GM11168 (cell line): ENCODE measurements at regions not wholly inside any gene's neighbourhood (a gene's known extent, or its start where the extent isn't known, plus 50 kb on each side); places are given as distances from the start of the nearest gene placed in this dataset.
"Not testable (repeated sequence)": the region's sequence is repeated elsewhere in the genome, so short reads cannot be mapped to it uniquely, and the experiment has no call there.

Source experiments
- in situ Hi-C: fragments of 300-500 bp; cut with MboI; formaldehyde crosslinking; loops from one replicate; pipeline ENCODE4 v1.12.0; 2022; ENCODE audit warnings: low sequenced_read_pairs; ENCODE audit not compliant: unreplicated experiment

DNA sequence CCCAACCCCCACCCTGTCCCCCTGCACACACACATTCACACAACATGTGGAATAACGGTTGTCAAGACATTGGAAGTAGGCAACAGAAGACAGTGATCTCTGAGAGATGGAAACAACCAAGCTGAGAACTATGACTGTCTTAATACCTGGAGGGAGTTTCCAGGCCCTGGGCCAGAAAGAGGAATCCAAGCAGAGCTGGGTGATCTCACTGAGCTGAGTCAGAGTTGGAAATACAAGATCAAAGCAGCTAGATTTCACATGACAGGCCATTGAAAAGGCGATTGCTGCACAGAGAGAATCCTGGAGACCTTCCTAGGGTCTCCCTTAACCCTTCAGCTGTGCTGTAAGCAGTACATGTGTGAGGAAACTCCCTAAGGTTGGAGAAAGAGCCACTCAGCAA is 165.8 kb upstream of the PRSS1 start:
- in situ Hi-C loops: no loop called here

- in situ Hi-C loops: no loop called here
These were observed 166.9 kb upstream of the PRSS1 start for GRCh38 chr7:142582351-142582750.

DNA sequence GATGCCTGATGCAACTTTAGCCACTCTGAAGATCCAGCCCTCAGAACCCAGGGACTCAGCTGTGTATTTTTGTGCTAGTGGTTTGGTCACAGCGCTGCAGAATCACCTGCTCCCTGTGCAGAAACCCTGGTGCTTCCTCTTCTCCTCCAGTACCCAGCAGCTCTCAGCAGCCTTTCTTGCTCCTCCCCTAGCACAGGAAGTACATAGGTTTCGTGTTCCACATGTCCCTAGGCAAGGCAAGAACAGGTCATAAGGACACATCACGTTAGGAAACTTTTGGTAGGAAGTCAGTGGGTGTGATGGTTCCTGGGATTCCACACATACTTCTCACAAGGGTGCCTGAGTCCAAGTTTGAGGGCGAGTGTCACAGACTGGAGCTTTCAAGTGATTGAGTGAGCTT is 167.9 kb upstream of the PRSS1 start:
- in situ Hi-C loops: no loop called here

GRCh38 chr7:142579946-142580345 is 169.3 kb upstream of the PRSS1 start:
- in situ Hi-C loops: no loop called here

DNA sequence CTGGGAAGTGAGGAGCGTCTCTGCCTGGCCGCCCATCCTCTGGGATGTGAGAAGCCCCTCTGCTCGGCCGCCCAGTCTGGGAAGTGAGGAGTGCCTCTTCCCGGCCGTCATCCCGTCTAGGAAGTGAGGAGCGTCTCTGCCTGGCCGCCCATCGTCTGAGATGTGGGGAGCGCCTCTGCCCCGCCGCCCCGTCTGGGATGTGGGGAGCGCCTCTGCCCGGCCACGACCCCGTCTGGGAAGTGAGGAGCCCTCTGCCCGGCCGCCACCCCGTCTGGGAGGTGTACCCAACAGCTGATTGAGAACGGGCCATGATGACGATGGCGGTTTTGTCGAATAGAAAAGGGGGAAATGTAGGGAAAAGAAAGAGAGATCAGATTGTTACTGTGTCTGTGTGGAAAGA is 173.9 kb upstream of the PRSS1 start:
- in situ Hi-C loops: not testable (repeated sequence)

DNA sequence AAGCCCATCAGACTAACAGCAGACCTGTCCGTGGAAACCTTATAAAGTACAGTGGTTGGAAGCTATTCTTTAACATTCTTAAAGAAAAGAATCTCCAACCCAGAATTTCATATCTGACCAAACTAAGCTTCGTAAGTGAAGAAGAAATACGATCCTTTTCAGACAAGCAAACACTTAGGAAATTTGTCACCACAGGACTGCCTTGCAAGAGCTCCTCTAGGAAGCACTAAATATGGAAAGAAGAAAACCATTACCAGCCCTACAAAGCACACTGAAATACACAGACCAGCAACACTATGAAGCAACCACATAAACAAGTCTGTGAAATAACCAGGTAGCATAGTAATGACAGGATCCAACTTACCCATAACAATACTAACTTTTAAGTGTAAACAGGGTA is 177.7 kb upstream of the PRSS1 start:
- in situ Hi-C loops: no loop called here

DNA sequence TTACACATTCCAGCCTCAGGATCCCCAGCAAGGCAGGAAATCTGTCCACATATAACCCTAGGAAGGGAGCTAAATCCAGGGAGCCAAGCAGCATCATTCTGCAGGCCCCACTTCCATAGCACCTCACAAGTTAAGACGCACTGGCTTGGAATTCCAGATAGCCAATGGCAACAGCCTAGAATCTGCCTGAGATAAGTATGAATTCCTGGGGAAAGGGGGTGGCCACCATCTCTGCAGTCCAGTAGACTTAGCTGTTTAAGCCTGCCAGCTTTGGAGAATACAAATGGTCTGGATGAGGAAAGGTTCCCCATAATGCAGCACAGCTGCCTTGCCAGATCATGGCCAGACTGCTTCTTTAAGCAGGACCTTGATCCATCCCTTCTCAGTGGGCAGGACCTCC is 179.4 kb upstream of the PRSS1 start:
- in situ Hi-C loops: no loop called here

DNA sequence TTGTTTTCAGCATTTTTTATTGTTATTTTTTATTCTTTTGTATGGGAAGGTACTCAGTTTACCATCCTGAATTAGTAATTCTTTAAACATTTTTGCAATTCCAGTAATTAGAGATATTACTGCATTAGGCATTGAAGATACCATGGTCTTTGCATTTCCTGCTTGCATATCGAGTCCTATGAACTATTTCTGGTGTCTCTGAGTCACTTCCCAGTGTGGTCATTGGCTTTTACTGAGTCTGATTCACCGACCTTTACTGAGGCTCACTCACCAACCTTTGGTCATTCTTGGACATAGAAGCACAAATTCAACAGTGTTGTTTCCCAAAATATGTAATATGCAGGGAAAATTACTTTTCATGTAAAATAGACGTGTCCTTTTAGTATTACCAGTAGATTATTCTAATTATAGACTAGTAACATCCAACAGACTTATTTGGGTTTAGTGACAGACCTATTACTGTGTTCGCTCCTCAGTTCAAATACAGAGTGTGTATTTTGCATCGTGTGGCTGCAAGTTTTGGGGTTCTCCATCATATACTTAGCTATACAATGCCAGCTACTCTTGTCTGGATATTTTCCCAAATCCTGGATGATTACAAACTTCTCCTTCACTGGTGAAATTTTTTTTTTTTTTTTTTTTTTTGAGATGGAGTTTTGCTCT is 180.7 kb upstream of the PRSS1 start:
- in situ Hi-C loops: no loop called here

DNA sequence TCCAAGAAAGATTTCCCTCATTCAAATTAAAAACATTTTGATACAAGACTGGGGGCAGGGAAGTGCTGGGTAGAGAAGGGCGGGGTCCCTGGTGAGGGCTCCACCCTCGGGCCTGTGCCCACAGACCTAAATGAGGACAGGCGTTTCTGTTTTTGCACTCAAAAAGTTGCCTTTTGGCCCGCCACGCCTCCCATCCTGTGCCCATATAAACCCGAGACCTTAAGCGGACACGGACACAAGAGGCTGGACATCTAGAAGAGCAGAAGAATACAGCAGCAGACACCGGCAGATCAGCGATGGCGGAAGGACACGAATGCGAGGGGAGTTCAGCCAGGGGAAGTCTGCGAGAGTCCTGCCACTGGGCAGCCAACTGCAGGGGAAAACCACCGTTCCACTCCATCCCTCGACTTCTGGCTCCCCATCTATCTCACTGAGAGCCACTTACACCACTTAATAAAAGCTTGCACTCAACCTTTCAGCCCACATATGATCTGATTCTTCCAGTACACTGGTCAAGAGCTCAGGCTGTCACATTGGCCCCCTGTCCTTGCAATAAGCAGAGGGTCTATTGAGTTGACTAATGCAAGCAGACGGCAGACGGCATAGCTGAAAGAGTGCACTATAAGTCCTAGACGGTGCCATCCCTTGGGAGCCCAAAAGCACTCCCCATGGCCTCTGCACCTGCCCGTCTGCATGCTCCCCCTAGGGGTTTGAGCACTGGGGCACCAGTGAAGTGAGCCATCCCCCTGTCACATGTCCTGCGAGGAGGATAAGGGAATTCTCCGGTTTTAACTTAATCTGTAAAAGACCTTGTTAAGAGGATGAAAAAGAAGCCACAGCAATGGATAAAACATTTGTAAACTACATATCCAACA is 181.8 kb upstream of the PRSS1 start:
- in situ Hi-C loops: no loop called here

DNA sequence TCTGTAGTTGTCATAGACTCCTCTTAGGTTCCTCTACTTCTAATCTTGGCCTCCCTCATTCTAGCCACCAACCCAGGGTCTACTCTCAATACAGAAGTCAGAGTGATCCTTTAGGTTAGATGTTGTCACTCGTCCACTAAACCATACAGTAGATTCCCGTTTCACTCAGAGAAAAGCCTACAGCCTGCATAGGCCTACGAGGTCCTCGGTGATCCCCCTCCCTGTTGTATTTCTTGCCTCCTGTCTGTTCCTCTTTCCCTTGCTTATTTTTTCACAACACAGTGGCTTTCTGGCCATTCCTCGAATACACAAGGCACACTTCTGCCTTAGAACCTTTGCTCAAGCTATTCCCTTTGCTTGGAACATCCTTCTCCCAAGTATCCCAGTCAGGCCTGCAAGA is 183.0 kb upstream of the PRSS1 start:
- in situ Hi-C loops: no loop called here

GRCh38 chr7:142564125-142564524 is 185.1 kb upstream of the PRSS1 start:
- in situ Hi-C loops: not testable (repeated sequence)

- in situ Hi-C loops: no loop called here
These were observed 185.8 kb upstream of the PRSS1 start for GRCh38 chr7:142563470-142563869.

- in situ Hi-C loops: no loop called here
These were observed 186.6 kb upstream of the PRSS1 start for GRCh38 chr7:142562688-142563087.

DNA sequence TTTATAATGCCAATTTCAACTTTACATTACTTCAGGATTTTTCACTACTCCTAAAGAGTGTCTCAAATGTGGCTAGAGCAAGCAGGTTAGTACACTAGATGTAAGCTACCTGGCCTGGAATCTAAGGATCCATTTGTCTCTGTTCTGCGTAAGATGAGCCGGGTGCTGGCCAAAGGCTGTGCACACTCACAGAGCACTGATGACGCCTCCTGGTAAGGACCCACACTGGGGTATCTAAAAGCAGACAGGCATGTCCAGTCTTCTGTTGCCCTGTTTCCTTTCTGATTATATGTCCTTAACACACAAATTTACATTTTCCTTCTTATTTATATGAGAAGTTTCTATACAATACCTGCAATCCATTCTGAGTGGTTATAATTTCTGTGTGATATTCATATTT is 187.9 kb upstream of the PRSS1 start:
- in situ Hi-C loops: not testable (repeated sequence)

DNA sequence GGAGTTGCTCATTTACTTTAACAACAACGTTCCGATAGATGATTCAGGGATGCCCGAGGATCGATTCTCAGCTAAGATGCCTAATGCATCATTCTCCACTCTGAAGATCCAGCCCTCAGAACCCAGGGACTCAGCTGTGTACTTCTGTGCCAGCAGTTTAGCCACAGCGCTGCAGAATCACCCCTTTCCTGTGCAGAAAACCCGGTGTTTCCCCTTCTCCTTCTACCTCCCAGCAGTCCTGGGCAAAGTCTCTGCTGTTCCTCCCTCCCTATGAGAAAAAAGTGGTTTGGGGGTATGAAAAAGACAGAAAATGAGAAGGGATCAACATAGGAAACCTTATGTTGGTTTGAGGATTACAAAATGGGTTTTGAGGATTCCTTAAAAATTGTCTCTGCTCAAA is 188.5 kb upstream of the PRSS1 start:
- in situ Hi-C loops: not testable (repeated sequence)

DNA sequence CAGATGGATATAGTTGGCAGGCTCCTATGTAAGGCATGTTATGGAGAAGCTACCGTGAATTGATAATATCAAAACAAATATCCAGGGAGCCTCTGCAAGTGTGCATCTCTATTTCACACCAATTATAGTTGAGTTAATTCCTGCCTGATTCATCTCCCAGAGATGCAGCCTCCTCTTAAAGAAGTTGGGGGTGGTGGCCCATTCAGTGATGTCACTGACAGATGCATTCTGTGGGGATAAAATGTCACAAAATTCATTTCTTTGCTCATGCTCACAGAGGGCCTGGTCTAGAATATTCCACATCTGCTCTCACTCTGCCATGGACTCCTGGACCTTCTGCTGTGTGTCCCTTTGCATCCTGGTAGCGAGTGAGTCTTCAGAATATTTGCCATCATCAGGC is 189.1 kb upstream of the PRSS1 start:
- in situ Hi-C loops: no loop called here

DNA sequence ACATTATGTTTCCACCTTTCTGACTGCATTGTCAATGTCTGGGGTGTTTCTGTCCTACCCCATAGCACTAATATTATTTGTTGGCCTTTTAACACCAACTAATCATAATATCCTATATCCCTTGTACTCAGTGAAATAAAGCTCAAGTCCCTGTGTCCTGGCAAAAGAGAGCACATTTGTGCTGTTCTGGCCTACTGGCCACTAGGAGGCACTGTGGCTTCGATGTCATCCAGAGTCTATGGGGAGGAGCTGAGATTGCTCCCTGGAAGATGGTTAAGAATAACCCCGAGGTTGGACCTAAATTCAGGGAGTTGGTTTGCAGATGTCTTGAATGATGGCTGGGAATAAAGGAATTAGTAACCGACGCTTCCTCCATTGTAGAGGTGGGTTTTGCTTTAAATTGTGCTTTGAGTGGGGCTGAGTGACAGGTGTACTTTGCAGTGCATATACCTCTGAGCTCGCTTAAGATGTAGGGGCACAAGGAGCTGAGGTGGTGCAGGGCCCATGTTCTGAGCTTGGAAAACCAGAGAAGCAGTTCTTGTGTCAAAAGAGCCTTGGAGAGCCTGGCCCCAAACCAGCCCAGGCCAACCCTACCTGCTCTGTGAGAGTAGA is 191.2 kb upstream of the PRSS1 start:
- in situ Hi-C loops: no loop called here

DNA sequence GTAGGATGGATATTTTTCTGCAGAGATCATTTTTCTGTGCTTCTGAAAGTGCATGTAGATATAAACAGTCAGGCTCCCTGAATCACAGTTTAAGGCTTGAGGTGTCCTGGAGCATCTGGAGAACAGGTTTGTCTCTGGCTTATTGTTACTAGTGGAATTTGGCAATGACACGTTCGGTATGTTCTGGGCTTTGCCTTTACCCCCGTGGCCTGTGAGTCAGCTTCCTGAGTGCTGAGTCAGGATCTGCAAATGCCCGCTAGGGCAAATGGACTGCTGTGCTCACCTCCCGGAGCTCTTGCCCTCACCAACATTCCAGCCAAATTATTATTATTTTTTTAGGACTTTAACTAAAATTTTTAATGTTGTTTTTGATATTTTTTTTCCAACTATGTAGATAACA is 192.5 kb upstream of the PRSS1 start:
- in situ Hi-C loops: no loop called here

DNA sequence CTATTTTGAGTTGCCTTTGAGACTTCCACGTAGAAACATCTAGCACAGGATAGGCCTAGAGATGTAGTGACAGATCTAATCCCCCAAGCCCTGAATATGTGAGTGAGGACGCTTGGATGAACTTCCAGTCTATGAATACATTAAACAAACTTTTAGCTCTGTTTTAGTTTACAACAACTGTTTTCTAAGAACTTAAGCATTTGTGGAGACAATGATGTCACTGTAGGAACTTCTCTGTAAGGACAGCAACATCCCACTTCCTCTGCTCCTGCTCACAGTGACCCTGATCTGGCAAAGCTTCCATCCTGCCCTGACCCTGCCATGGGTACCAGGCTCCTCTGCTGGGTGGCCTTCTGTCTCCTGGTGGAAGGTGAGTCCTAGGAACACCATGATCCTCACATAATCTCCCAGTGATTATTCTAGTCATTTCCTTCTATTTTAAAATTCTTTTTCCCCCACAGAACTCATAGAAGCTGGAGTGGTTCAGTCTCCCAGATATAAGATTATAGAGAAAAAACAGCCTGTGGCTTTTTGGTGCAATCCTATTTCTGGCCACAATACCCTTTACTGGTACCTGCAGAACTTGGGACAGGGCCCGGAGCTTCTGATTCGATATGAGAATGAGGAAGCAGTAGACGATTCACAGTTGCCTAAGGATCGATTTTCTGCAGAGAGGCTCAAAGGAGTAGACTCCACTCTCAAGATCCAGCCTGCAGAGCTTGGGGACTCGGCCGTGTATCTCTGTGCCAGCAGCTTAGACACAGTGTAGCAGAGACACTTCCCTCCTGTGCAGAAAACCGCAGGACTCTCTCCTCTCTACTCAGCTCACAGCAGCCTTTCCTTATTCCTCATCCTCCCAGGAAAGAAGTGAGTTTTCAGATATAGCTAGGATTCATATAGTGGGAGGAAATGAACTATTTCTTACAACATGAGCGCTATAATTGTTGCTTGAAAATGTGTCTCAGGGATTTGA is 194.4 kb upstream of the PRSS1 start:
- in situ Hi-C loops: no loop called here

DNA sequence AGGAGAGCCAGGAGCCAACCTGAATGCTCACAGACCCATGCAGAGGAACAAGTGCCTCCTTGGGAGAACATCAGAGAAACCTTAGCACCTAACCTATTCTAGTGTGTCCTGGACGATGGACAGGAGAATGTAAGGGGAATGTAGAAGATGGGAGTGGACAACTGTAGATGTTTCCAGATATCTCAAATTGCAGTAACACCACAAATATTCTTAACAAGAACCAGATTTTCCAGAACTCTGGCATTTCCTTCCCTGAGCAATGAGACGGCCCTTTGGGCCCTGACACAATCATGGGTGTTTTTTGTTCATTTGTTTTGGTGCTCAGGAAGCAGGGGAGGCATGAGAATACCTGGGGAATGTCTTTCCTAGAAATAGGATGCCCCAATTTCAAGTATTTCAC is 196.1 kb upstream of the PRSS1 start:
- in situ Hi-C loops: no loop called here
